CD4-positive, alpha-beta memory T cell (primary cell): ENCODE measurements at regions not wholly inside any gene's neighbourhood (a gene's known extent, or its start where the extent isn't known, plus 50 kb on each side); places are given as distances from the start of the nearest gene placed in this dataset.

ENCODE experiments used
- CTCF ChIA-PET: fragments of 350-600 bp; sonication (Branson Sonifier 250); formaldehyde crosslinking; loops from one replicate; lab custom pipeline; 2021; ENCODE audit warnings: inconsistent platforms; ENCODE audit not compliant: partially characterized antibody; lab: Charles Lee
- POLR2A ChIA-PET: fragments of 350-600 bp; sonication (Branson Sonifier 250); formaldehyde crosslinking; loops from one replicate; lab custom pipeline; 2021; ENCODE audit not compliant: partially characterized antibody; lab: Charles Lee
- DNase-seq, 5 donors: peaks; one replicate each; pipeline versions ENCODE4 v3.0.0 to v3.0.0-alpha.2; 2020 to 2022; ENCODE audit warnings: mixed read lengths in 1 of 5
- H3K27ac ChIP-seq: one replicate; pipeline ENCODE4 v1.7.0; 2013; ENCODE audit warnings: low read depth, low read length
- H3K27me3 ChIP-seq: 2 replicates; pipeline ENCODE4 v1.7.0; 2013; ENCODE audit warnings: mild to moderate bottlenecking, low read length, moderate library complexity; ENCODE audit not compliant: insufficient read depth
- H3K36me3 ChIP-seq: 2 replicates; pipeline ENCODE4 v1.7.0; 2013; ENCODE audit warnings: mild to moderate bottlenecking, low read length, moderate library complexity; ENCODE audit not compliant: insufficient read depth
- H3K4me1 ChIP-seq: 2 replicates; pipeline ENCODE4 v1.7.0; 2013; ENCODE audit warnings: mild to moderate bottlenecking, low read length, moderate library complexity; ENCODE audit not compliant: insufficient read depth
- H3K4me3 ChIP-seq, 2 donors: one replicate each; pipeline ENCODE4 v1.7.0; 2013; ENCODE audit warnings: low read length in 2 of 2, mild to moderate bottlenecking in 1 of 2
- H3K9me3 ChIP-seq, 2 donors: one replicate each; pipeline ENCODE4 v1.7.0; 2013; ENCODE audit warnings: low read length in 2 of 2, control low read depth in 1 of 2; ENCODE audit not compliant: control insufficient read depth in 1 of 2
- H3K27ac Mint-ChIP-seq, 7 donors: one replicate each; pipeline ENCODE4 v1.8.0; 2020 to 2021; ENCODE audit warnings: mixed read lengths in 7 of 7, mild to moderate bottlenecking in 6 of 7, inconsistent platforms in 3 of 7, moderate library complexity in 3 of 7
- H3K27me3 Mint-ChIP-seq, 2 donors: one replicate each; pipeline ENCODE4 v1.8.0; 2020 to 2021; ENCODE audit warnings: mixed read lengths in 2 of 2
- H3K36me3 Mint-ChIP-seq, 2 donors: one replicate each; pipeline ENCODE4 v1.8.0; 2020 to 2021; ENCODE audit warnings: mixed read lengths in 2 of 2, inconsistent platforms in 1 of 2, mild to moderate bottlenecking in 1 of 2
- H3K4me1 Mint-ChIP-seq, 4 donors: one replicate each; pipeline ENCODE4 v1.8.0; 2020 to 2021; ENCODE audit warnings: mixed read lengths in 4 of 4, mild to moderate bottlenecking in 1 of 4
- H3K4me3 Mint-ChIP-seq, 8 donors: one replicate each; pipeline ENCODE4 v1.8.0; 2020 to 2021; ENCODE audit warnings: mixed read lengths in 8 of 8, mild to moderate bottlenecking in 7 of 8, moderate library complexity in 6 of 8, inconsistent platforms in 3 of 8
- H3K9me3 Mint-ChIP-seq, 8 donors: one replicate each; pipeline ENCODE4 v1.8.0; 2020 to 2021; ENCODE audit warnings: mixed read lengths in 8 of 8, mild to moderate bottlenecking in 5 of 8, inconsistent platforms in 3 of 8, moderate library complexity in 1 of 8
- intact Hi-C: fragments of 100-400 bp; cut with micrococcal nuclease; formaldehyde crosslinking; loops from one replicate; pipeline ENCODE4 v1.15.1; 2023

- H3K4me3 Mint-ChIP-seq, result no peak overlapping the region
- ChIA-PET CTCF (no interaction called here), POLR2A (no interaction called here)
- H3K27me3 Mint-ChIP-seq, result peaks cover 0 to 2% of the 10 kb centered on the region in 2 donors
- Histone ChIP-seq H3K27me3 (no peaks in the 10 kb centered on the region), H3K9me3 (no peaks in the 10 kb centered on the region), H3K4me3 (no peak overlapping the region), H3K36me3 (no peaks in the 10 kb centered on the region), H3K27ac (no peak overlapping the region), H3K4me1 (no peaks in the 10 kb centered on the region)
- H3K36me3 Mint-ChIP-seq, result no peaks in the 10 kb centered on the region
- no peaks in the 10 kb centered on the region for H3K9me3 Mint-ChIP-seq
- H3K27ac Mint-ChIP-seq, result no peak overlapping the region
- DNase-seq, result no peak
- no peaks in the 10 kb centered on the region for H3K4me1 Mint-ChIP-seq
- intact Hi-C loops, result no loop called here
Observed at GRCh38 chr2:146952696-146953095, 892.1 kb upstream of the ACVR2A start.

GRCh38 chr2:146950911-146951310 lies 893.9 kb upstream of the ACVR2A start:
- Mint-ChIP-seq H3K27me3 (peaks cover 0 to 2% of the 10 kb centered on the region in 2 donors), H3K36me3 (no peaks in the 10 kb centered on the region), H3K4me1 (no peaks in the 10 kb centered on the region), H3K9me3 (no peaks in the 10 kb centered on the region), H3K27ac (no peak overlapping the region), H3K4me3 (no peak overlapping the region)
- POLR2A ChIA-PET, result no interaction called here
- Histone ChIP-seq H3K36me3 (no peaks in the 10 kb centered on the region), H3K4me1 (no peaks in the 10 kb centered on the region), H3K4me3 (no peak overlapping the region), H3K27ac (no peak overlapping the region), H3K27me3 (no peaks in the 10 kb centered on the region), H3K9me3 (no peaks in the 10 kb centered on the region)
- CTCF ChIA-PET, result no interaction called here
- no peak for DNase-seq
- intact Hi-C loops, result no loop called here

- Mint-ChIP-seq H3K36me3 (no peaks in the 10 kb centered on the region), H3K27ac (no peak overlapping the region), H3K4me1 (no peaks in the 10 kb centered on the region), H3K9me3 (no peaks in the 10 kb centered on the region), H3K27me3 (peaks cover 0 to 2% of the 10 kb centered on the region in 2 donors), H3K4me3 (no peak overlapping the region)
- intact Hi-C loops, result no loop called here
- Histone ChIP-seq H3K27me3 (no peaks in the 10 kb centered on the region), H3K4me3 (no peak overlapping the region), H3K36me3 (no peaks in the 10 kb centered on the region), H3K27ac (no peak overlapping the region), H3K9me3 (no peaks in the 10 kb centered on the region), H3K4me1 (no peaks in the 10 kb centered on the region)
- DNase-seq, result no peak
- ChIA-PET POLR2A (no interaction called here), CTCF (no interaction called here)
Observed at GRCh38 chr2:146950361-146950760, 894.5 kb upstream of the ACVR2A start.

- Mint-ChIP-seq H3K27ac (no peak overlapping the region), H3K27me3 (peaks cover 0 to 3% of the 10 kb centered on the region in 2 donors), H3K4me3 (no peak overlapping the region), H3K9me3 (no peaks in the 10 kb centered on the region), H3K36me3 (no peaks in the 10 kb centered on the region), H3K4me1 (no peaks in the 10 kb centered on the region)
- no peaks in the 10 kb centered on the region for H3K4me1 ChIP-seq
- no peaks in the 10 kb centered on the region for H3K9me3 ChIP-seq
- no peak overlapping the region for H3K27ac ChIP-seq
- intact Hi-C loops, result no loop called here
- no peaks in the 10 kb centered on the region for H3K36me3 ChIP-seq
- CTCF ChIA-PET, result no interaction called here
- POLR2A ChIA-PET, result no interaction called here
- DNase-seq, result no peak
- H3K27me3 ChIP-seq, result no peaks in the 10 kb centered on the region
- no peak overlapping the region for H3K4me3 ChIP-seq
Observed at GRCh38 chr2:146949400-146949799, 895.4 kb upstream of the ACVR2A start.

- Histone ChIP-seq H3K4me1 (no peaks in the 10 kb centered on the region), H3K4me3 (no peak overlapping the region), H3K27me3 (no peaks in the 10 kb centered on the region), H3K36me3 (no peaks in the 10 kb centered on the region), H3K9me3 (no peaks in the 10 kb centered on the region), H3K27ac (no peak overlapping the region)
- no peaks in the 10 kb centered on the region for H3K9me3 Mint-ChIP-seq
- ChIA-PET POLR2A (no interaction called here), CTCF (no interaction called here)
- no peak overlapping the region for H3K4me3 Mint-ChIP-seq
- peaks cover 3% of the 10 kb centered on the region in 2 donors for H3K27me3 Mint-ChIP-seq
- intact Hi-C loops, result no loop called here
- H3K36me3 Mint-ChIP-seq, result no peaks in the 10 kb centered on the region
- H3K27ac Mint-ChIP-seq, result no peak overlapping the region
- DNase-seq, result no peak
- no peaks in the 10 kb centered on the region for H3K4me1 Mint-ChIP-seq
Observed at GRCh38 chr2:146944601-146945000, 900.2 kb upstream of the ACVR2A start.

DNA sequence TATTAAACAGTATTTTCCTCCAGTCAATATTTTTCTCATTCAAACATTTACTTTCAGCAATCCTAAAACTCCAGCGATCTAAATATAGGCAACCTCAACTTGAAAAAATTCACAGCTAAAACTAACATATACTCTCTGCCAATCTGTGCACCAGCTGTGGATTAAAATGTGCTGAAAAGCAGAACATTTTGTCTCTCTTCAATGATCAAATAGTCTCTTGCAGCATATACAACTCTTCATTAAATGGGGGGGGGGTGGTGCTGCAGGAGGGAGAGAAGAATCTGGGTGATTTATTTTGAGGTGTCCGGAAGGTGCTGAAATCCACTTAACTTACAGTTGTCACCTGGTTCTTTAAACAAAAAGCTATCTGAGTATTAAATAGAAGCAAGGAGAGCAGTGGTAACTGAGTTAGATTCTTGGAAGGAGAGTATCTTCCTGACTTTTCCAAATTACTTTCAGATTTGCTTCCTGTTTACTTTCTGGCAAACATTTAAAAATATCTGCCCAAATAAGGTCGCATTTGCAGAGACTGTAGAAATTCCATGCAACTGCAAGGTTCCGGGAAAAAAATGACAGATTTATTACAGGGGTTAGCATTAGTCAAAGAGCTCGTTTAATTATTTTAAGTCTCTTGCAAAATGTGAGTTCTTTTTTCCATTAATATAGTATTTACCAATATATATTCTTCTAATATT lies 904.7 kb upstream of the ACVR2A start:
- Histone ChIP-seq H3K4me1 (no peaks in the 10 kb centered on the region), H3K27ac (no peak overlapping the region), H3K27me3 (no peaks in the 10 kb centered on the region), H3K4me3 (no peak overlapping the region), H3K36me3 (no peaks in the 10 kb centered on the region), H3K9me3 (no peaks in the 10 kb centered on the region)
- peaks cover 0 to 4% (median under 1%) of the 10 kb centered on the region in 8 donors for H3K9me3 Mint-ChIP-seq
- intact Hi-C loops, result no loop called here
- H3K4me1 Mint-ChIP-seq, result peaks cover 0 to 1% (median 0%) of the 10 kb centered on the region in 4 donors
- H3K27me3 Mint-ChIP-seq, result peaks cover 4 to 9% of the 10 kb centered on the region in 2 donors
- H3K27ac Mint-ChIP-seq, result no peak overlapping the region
- CTCF ChIA-PET, result no interaction called here
- POLR2A ChIA-PET, result no interaction called here
- no peak for DNase-seq
- H3K4me3 Mint-ChIP-seq, result no peak overlapping the region
- no peaks in the 10 kb centered on the region for H3K36me3 Mint-ChIP-seq

GRCh38 chr2:146934921-146935320 lies 909.9 kb upstream of the ACVR2A start:
- no peak for DNase-seq
- no peaks in the 10 kb centered on the region for H3K4me1 ChIP-seq
- Mint-ChIP-seq H3K36me3 (no peaks in the 10 kb centered on the region), H3K27me3 (peaks cover 2 to 8% of the 10 kb centered on the region in 2 donors), H3K27ac (no peak overlapping the region), H3K9me3 (peaks cover 3 to 20% (median 11%) of the 10 kb centered on the region in 8 donors), H3K4me3 (no peak overlapping the region), H3K4me1 (peaks cover 0 to 1% (median 0%) of the 10 kb centered on the region in 4 donors)
- intact Hi-C loops, result no loop called here
- no peaks in the 10 kb centered on the region for H3K36me3 ChIP-seq
- H3K27ac ChIP-seq, result no peak overlapping the region
- H3K9me3 ChIP-seq, result peaks cover 0 to 3% of the 10 kb centered on the region in 2 donors
- ChIA-PET POLR2A (no interaction called here), CTCF (no interaction called here)
- no peak overlapping the region for H3K4me3 ChIP-seq
- H3K27me3 ChIP-seq, result no peaks in the 10 kb centered on the region
